Mesodermal cell (in vitro differentiated cells): ENCODE measurements at regions not wholly inside any gene's neighbourhood (a gene's known extent, or its start where the extent isn't known, plus 50 kb on each side); places are given as distances from the start of the nearest gene placed in this dataset.
"Not testable (repeated sequence)": the region's sequence is repeated elsewhere in the genome, so short reads cannot be mapped to it uniquely, and the experiment has no call there.

Experiments used
- H3K27ac ChIP-seq: 2 replicates; pipeline ENCODE4 v1.7.0; 2013; ENCODE audit warnings: mild to moderate bottlenecking, low read depth, low read length, moderate library complexity; ENCODE audit not compliant: severe bottlenecking
- H3K36me3 ChIP-seq: 2 replicates; pipeline ENCODE4 v1.7.1; 2013; ENCODE audit warnings: mild to moderate bottlenecking, low read length, moderate library complexity; ENCODE audit not compliant: control insufficient read depth, insufficient read depth
- H3K4me1 ChIP-seq: one replicate; pipeline ENCODE4 v1.7.1; 2013; ENCODE audit warnings: mild to moderate bottlenecking, low read length; ENCODE audit not compliant: insufficient read depth, control insufficient read depth, poor library complexity, severe bottlenecking
- H3K4me3 ChIP-seq: 2 replicates; pipeline ENCODE4 v1.7.0; 2013; ENCODE audit warnings: low read length, control low read depth, mild to moderate bottlenecking; ENCODE audit not compliant: insufficient read depth, poor library complexity, severe bottlenecking; ENCODE audit errors: extremely low read depth
- H3K9me3 ChIP-seq: 2 replicates; pipeline ENCODE4 v1.7.1; 2013; ENCODE audit warnings: mild to moderate bottlenecking, low read length, moderate library complexity; ENCODE audit not compliant: control insufficient read depth
- WGBS, 2 experiments: methylation state at CpG; one replicate each; pipeline ENCODE4 v1.1.5; 2013; ENCODE audit warnings: missing lambda C conversion rate in 2 of 2; ENCODE audit not compliant: insufficient coverage in 2 of 2; 5-methylcytosine and 5-hydroxymethylcytosine counted together

GRCh38 chr16:16448423-16448822 lies 69.5 kb downstream of the NPIPA7 start:
- H3K9me3 ChIP-seq, H3K27ac ChIP-seq, H3K4me3 ChIP-seq, H3K4me1 ChIP-seq, H3K36me3 ChIP-seq: not testable (repeated sequence)
- no CpG with 5 or more reads among the region's 6 CpGs for WGBS, 2 experiments

GRCh38 chr16:16449712-16450237 lies 70.8 kb downstream of the NPIPA7 start:
- WGBS, 2 experiments, result no CpG with 5 or more reads among the region's 4 CpGs

GRCh38 chr16:16451721-16452410 lies 72.9 kb downstream of the NPIPA7 start:
- no CpG with 5 or more reads among the region's 10 CpGs for WGBS, 2 experiments
- H3K4me1 ChIP-seq, H3K27ac ChIP-seq, H3K36me3 ChIP-seq, H3K9me3 ChIP-seq, H3K4me3 ChIP-seq: not testable (repeated sequence)

More at GRCh38 chr16:16449712-16450237, 70.8 kb downstream of the NPIPA7 start:
- not testable (repeated sequence) for H3K4me3 ChIP-seq, H3K9me3 ChIP-seq, H3K36me3 ChIP-seq, H3K27ac ChIP-seq, H3K4me1 ChIP-seq

GRCh38 chr16:16458579-16458978 lies 79.6 kb downstream of the NPIPA7 start:
- not testable (repeated sequence) for H3K27ac ChIP-seq, H3K4me1 ChIP-seq, H3K9me3 ChIP-seq, H3K4me3 ChIP-seq, H3K36me3 ChIP-seq
- WGBS, 2 experiments, result no CpG with 5 or more reads among the region's 5 CpGs

- no CpG with 5 or more reads among the region's 6 CpGs for WGBS, 2 experiments
- not testable (repeated sequence) for H3K4me1 ChIP-seq, H3K9me3 ChIP-seq, H3K36me3 ChIP-seq, H3K4me3 ChIP-seq, H3K27ac ChIP-seq
Observed at GRCh38 chr16:16463792-16464191, 84.9 kb downstream of the NPIPA7 start.

- not testable (repeated sequence) for H3K36me3 ChIP-seq, H3K4me1 ChIP-seq, H3K9me3 ChIP-seq, H3K4me3 ChIP-seq, H3K27ac ChIP-seq
- WGBS, 2 experiments, result 85 to 100% methylated on average over 1 to 3 of the region's 4 CpGs
Observed at GRCh38 chr16:16488919-16489318, 110.0 kb downstream of the NPIPA7 start.

DNA sequence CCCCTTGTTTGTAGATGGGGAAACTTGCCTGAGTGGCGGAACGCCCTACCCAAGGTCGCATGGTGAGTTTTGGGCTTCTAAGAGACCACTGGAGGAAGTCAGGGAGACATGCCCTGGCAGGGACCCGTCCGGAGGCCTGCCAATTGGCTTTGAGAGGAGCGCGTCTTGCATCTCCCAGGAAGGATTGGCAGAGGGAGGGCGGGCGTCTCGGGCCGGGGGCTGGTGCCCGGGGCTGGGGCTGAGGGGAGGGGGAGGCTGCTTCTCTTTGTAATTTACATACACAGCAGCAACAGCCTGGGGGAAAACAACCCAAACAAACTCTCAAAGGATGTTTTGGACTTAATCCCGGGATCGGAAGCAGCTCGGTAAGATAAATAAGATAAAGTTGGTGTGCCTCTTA lies 110.5 kb downstream of the NPIPA7 start:
- not testable (repeated sequence) for H3K36me3 ChIP-seq, H3K9me3 ChIP-seq, H3K27ac ChIP-seq, H3K4me3 ChIP-seq, H3K4me1 ChIP-seq
- no CpG with 5 or more reads among the region's 15 CpGs for WGBS, 2 experiments

DNA sequence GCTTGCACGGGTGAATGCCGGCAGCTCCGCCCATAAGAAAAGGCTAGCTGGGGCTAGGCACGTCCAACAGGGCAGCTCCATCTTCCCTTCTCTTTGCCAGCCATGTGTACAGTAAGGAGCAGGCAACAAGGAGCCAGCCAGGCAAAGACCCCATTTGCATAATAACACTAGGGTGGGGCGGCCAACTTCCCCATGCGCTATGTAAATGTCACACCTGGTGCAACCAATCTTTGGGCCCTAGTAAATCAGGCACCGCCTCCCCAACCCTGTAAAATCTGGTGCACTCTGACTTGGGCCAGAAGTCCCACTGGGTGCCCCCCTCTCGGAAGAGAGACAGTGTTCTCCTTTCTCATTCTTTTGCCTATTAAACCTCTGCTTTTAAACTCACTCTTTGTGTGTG lies 115.2 kb downstream of the NPIPA7 start:
- H3K4me3 ChIP-seq, H3K9me3 ChIP-seq, H3K36me3 ChIP-seq, H3K27ac ChIP-seq, H3K4me1 ChIP-seq: not testable (repeated sequence)
- WGBS, 2 experiments, result no CpG with 5 or more reads among the region's 8 CpGs

- WGBS, 2 experiments, result no CpG with 5 or more reads among the region's 11 CpGs
- not testable (repeated sequence) for H3K9me3 ChIP-seq, H3K27ac ChIP-seq, H3K36me3 ChIP-seq, H3K4me3 ChIP-seq, H3K4me1 ChIP-seq
Observed at GRCh38 chr16:16494998-16495397, 116.1 kb downstream of the NPIPA7 start.

GRCh38 chr16:16499875-16500274 lies 120.9 kb downstream of the NPIPA7 start:
- WGBS, 2 experiments, result no CpG with 5 or more reads among the region's 8 CpGs
- H3K4me1 ChIP-seq, H3K4me3 ChIP-seq, H3K9me3 ChIP-seq, H3K27ac ChIP-seq, H3K36me3 ChIP-seq: not testable (repeated sequence)

DNA sequence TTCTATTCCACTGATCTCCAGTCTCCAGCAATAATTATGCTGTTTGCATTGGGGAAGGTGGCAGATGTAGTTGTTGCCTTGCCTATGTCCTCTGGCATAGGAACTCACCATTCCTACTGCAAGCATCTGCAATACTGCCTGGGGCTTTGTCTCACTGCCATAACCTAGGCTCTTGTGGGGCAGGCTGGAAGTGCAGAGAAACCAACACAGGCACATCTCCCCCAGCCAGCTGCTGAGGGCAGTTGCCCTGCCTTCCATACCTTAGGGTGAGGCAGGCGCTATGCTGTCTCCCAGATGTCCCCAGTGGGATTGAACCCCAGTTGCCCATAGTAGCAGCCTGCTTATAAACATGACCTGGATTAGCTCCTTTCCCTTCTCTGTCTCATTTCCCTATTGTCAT lies 128.1 kb downstream of the NPIPA7 start:
- H3K4me3 ChIP-seq, H3K9me3 ChIP-seq, H3K36me3 ChIP-seq, H3K27ac ChIP-seq, H3K4me1 ChIP-seq: not testable (repeated sequence)
- no CpG with 5 or more reads among the region's 1 CpG for WGBS, 2 experiments
